BE2C (cell line): ENCODE measurements at regions not wholly inside any gene's neighbourhood (a gene's known extent, or its start where the extent isn't known, plus 50 kb on each side); places are given as distances from the start of the nearest gene placed in this dataset.

ENCODE experiments used
- DNase-seq: peaks from one replicate; pipeline ENCODE4 v3.0.0-alpha.2; 2020
- H3K27me3 ChIP-seq: fragments of 250-450 bp; sonication (Bioruptor Pico); 2 replicates; pipeline ENCODE4 v1.5.1; 2020; ENCODE audit warnings: mild to moderate bottlenecking
- H3K36me3 ChIP-seq: fragments of 250-450 bp; sonication (Bioruptor Pico); 2 replicates; pipeline ENCODE4 v1.5.1; 2020; ENCODE audit warnings: mild to moderate bottlenecking
- H3K4me1 ChIP-seq: fragments of 250-450 bp; sonication (Bioruptor Pico); 2 replicates; pipeline ENCODE4 v1.5.1; 2020
- H3K4me3 ChIP-seq: 2 replicates; pipeline ENCODE4 v1.5.1; 2011; ENCODE audit warnings: low read depth, low read length
- H3K9me3 ChIP-seq: fragments of 250-450 bp; sonication (Bioruptor Pico); 2 replicates; pipeline ENCODE4 v1.5.1; 2020
- TF ChIP-seq, protein P1 (sequence below): IDR thresholded peaks from 2 replicates; pipeline ENCODE4 v1.5.1; 2012; ENCODE audit warnings: mild to moderate bottlenecking, low read depth, low read length

DNA sequence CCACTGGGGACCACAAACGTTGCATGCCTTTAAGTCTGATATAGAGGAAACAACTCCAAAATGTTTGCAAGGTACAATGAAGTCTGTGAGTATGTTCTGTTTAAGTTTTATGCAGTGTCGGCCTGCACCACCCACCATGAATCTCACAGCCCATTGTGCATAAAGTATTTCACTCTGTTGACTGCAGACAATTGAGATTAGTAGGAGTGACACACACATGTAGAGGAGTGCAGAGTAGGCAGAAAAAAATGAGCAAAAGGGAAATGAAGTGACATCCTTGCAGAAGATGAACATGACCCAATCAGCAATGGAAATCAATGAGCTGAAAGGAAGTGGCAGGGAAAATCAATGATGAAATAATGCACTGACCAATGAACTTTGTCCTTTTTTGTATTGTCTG is 315.6 kb upstream of the PTPRD start:
- DNase-seq, result no peak
- no peaks in the 10 kb centered on the region for H3K36me3 ChIP-seq
- no peaks in the 10 kb centered on the region for H3K27me3 ChIP-seq
- H3K4me3 ChIP-seq, result no peak overlapping the region
- H3K4me1 ChIP-seq, result no peaks in the 10 kb centered on the region
- TF ChIP-seq, protein P1, sequence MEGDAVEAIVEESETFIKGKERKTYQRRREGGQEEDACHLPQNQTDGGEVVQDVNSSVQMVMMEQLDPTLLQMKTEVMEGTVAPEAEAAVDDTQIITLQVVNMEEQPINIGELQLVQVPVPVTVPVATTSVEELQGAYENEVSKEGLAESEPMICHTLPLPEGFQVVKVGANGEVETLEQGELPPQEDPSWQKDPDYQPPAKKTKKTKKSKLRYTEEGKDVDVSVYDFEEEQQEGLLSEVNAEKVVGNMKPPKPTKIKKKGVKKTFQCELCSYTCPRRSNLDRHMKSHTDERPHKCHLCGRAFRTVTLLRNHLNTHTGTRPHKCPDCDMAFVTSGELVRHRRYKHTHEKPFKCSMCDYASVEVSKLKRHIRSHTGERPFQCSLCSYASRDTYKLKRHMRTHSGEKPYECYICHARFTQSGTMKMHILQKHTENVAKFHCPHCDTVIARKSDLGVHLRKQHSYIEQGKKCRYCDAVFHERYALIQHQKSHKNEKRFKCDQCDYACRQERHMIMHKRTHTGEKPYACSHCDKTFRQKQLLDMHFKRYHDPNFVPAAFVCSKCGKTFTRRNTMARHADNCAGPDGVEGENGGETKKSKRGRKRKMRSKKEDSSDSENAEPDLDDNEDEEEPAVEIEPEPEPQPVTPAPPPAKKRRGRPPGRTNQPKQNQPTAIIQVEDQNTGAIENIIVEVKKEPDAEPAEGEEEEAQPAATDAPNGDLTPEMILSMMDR, result no peak
- H3K9me3 ChIP-seq, result no peaks in the 10 kb centered on the region

DNA sequence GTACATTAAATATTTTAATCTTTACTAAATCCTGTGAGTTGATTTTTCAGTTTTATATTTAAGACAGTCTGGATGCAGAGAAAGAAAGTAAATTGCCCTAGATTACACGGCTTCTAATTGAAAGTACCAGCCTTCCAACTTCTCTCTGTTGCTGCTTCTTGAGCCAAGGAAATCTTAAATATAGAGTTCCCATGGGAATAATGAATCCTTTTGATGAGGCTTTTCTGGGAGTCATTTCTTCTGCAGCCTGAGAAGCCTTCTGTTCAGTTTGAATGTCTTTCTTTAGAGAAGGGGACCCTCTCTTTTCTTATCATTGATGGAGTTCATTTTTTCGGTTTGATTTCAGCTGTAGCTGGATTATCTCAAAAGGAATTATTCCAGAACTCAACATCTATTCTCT is 317.3 kb upstream of the PTPRD start:
- Histone ChIP-seq H3K36me3 (no peaks in the 10 kb centered on the region), H3K4me3 (no peak overlapping the region), H3K4me1 (no peaks in the 10 kb centered on the region), H3K27me3 (no peaks in the 10 kb centered on the region), H3K9me3 (no peaks in the 10 kb centered on the region)
- no peak for DNase-seq
- TF ChIP-seq, protein P1, result no peak

DNA sequence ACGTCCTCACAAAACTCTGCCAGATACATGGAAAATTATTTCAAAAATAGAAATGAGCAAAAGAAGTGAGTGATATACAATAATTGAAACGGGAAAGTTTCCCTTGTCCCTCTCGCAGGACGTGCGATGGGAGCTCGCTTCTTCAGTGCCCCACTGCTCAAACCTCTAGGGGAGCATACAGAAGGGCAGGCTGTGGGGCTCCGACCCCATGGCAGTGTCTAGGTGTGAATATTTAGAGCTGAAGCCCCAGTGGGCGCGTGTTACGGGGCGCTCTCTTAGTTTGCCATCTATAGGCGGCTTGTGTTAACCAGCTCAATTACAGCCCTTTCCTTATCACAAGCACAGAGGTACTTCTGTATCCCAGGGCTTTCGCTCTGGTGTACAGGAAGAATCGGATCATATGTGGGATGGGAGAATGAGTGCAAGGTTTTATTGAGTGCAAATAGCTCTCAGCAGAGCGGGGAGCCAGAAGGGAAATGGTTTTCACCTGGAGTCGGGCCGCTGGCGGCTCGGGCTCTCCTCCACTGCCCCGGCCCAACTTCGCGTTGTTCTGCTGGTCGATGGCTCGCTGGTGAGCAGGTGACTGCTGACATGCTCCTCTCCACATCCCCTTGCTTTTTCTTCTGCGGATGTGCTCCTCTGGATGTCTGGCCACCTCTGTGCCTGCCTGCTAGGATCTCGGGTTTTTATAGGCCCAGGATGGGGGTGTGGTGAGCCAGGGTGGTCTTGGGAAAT is 334.0 kb upstream of the PTPRD start:
- no peak for DNase-seq
- TF ChIP-seq, protein P1, result no peak
- H3K4me1 ChIP-seq, result no peaks in the 10 kb centered on the region

DNA sequence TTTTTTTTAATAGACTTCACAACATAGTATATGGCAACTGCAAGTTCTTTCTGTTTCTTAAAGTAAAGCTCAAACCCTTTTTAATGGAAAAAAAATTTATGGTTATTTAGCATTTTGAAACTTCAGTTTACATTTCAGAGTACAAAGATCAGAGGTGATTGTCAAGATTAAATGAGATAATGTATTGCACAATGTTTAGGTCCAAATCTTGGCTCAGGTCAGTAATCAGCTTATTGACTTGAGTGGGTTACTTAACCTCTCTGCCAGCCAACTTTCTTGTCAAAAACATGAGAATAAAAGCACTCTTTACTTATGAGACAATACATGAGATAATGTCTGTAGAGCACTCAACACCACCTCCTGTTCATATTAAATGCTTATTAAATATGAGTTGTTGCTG is 345.1 kb upstream of the PTPRD start:
- no peak overlapping the region for H3K4me3 ChIP-seq
- H3K4me1 ChIP-seq, result no peaks in the 10 kb centered on the region
- DNase-seq, result no peak
- TF ChIP-seq, protein P1, result no peak
- H3K9me3 ChIP-seq, result no peaks in the 10 kb centered on the region
- no peaks in the 10 kb centered on the region for H3K36me3 ChIP-seq
- no peaks in the 10 kb centered on the region for H3K27me3 ChIP-seq

More for the DNA sequence above, 334.0 kb upstream of the PTPRD start:
- no peaks in the 10 kb centered on the region for H3K9me3 ChIP-seq
- no peaks in the 10 kb centered on the region for H3K36me3 ChIP-seq
- H3K27me3 ChIP-seq, result no peaks in the 10 kb centered on the region
- no peak overlapping the region for H3K4me3 ChIP-seq

DNA sequence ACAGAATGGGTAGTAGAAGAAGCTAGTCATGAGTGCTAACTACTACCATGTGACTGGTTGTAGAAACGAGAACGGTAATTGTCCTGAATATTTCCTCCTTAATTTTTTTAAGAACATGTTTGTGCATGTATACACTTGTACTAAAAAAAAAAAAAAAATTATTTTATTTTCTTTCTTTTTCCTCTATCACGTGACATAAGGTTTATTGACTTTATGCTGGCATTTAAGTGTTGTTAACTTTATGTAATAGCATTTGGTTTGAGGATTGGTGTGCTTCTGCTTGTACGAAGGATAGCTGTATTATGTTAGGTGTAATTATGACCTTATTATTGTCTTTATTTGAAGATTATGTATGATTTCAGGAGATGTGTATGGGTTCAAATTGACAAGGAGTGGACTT is 349.1 kb upstream of the PTPRD start:
- H3K4me3 ChIP-seq, result no peak overlapping the region
- no peaks in the 10 kb centered on the region for H3K36me3 ChIP-seq
- DNase-seq, result no peak
- no peaks in the 10 kb centered on the region for H3K27me3 ChIP-seq
- TF ChIP-seq, protein P1, result no peak
- no peaks in the 10 kb centered on the region for H3K9me3 ChIP-seq
- no peaks in the 10 kb centered on the region for H3K4me1 ChIP-seq

DNA sequence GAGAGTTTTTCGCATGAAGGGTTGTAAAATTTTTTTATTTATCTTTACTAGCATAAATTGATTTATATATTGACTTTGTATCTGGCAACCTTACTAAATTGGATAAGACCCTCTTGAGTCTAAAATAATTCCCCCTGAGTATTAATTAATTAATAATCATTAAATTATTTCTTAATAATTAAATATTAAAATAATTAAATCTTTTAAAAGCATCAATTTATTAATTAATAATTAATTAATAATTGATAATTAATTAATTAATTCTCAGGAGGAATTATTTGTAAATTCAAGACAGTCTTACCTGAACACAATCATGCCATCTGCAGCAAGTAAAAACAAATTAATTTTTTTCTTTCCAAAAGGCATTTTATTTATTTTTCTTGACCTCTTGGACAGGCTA is 370.4 kb upstream of the PTPRD start:
- Histone ChIP-seq H3K4me1 (no peaks in the 10 kb centered on the region), H3K36me3 (no peaks in the 10 kb centered on the region), H3K4me3 (no peak overlapping the region), H3K27me3 (no peaks in the 10 kb centered on the region), H3K9me3 (no peaks in the 10 kb centered on the region)
- TF ChIP-seq, protein P1, result no peak
- no peak for DNase-seq
